ENCODE measurements at regions not wholly inside any gene's neighbourhood (a gene's known extent, or its start where the extent isn't known, plus 50 kb on each side); places are given as distances from the start of the nearest gene placed in this dataset.

- H3K4me3 ChIP-seq (ENCODE audit: low read length in 2 of 2): no peak overlapping the region
- intact Hi-C loops (cut with DNase I): no loop called here
- DNase-seq (no peak), ATAC-seq (ENCODE audit: low FRiP score) (no peak)
- WGBS, 2 donors: 91 to 94% methylated on average over 2 of the region's 2 CpGs
- H3K4me1 ChIP-seq (ENCODE audit: control insufficient read depth in 1 of 2, insufficient read depth in 2 of 2, low read length in 2 of 2): no peaks in the 10 kb centered on the region
- no peak overlapping the region for H3K27ac ChIP-seq (ENCODE audit: low read depth in 1 of 2, low read length in 2 of 2)
- H3K36me3 ChIP-seq (ENCODE audit: control insufficient read depth in 1 of 2, insufficient read depth in 2 of 2, low read length in 1 of 2): no peaks in the 10 kb centered on the region
- H3K9me3 ChIP-seq (ENCODE audit: control insufficient read depth, low read length): peaks cover 2% of the 10 kb centered on the region
- no peaks in the 10 kb centered on the region for H3K27me3 ChIP-seq (ENCODE audit: control insufficient read depth in 1 of 2, insufficient read depth in 2 of 2, low read length in 1 of 2)
Measured at GRCh38 chr2:138101718-138102117, 137.4 kb downstream of the HNMT start.

- Histone ChIP-seq H3K4me3 (ENCODE audit: low read length in 2 of 2) (no peak overlapping the region), H3K27ac (ENCODE audit: low read depth in 1 of 2, low read length in 2 of 2) (no peak overlapping the region), H3K9me3 (ENCODE audit: control insufficient read depth, low read length) (peaks cover 2% of the 10 kb centered on the region), H3K27me3 (ENCODE audit: control insufficient read depth in 1 of 2, insufficient read depth in 2 of 2, low read length in 1 of 2) (no peaks in the 10 kb centered on the region), H3K4me1 (ENCODE audit: control insufficient read depth in 1 of 2, insufficient read depth in 2 of 2, low read length in 2 of 2) (no peaks in the 10 kb centered on the region), H3K36me3 (ENCODE audit: control insufficient read depth in 1 of 2, insufficient read depth in 2 of 2, low read length in 1 of 2) (no peaks in the 10 kb centered on the region)
- ATAC-seq (ENCODE audit: low FRiP score) (no peak), DNase-seq (no peak)
- intact Hi-C loops (cut with DNase I): no loop called here
Measured at GRCh38 chr2:138102664-138103063, 138.4 kb downstream of the HNMT start.

DNA sequence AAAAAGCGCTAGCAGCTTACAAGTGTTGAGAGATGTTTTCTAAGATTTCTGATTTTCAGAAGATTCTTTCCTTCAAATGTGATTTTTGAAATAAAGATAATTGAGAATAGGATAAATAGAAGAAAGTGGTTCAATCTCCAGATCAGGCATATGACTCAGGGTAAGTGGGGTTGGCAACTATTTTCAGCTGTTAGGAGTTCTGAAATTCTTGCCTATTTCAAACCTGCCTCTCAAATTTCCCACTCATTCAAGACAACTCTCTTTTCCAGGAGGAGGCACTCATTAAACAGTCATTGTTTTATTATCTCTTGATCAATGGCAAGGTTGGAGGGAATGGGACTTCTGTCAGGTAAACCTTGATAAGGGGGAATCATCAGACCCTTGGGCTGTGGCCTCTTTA is 138.9 kb downstream of the HNMT start:
- no peaks in the 10 kb centered on the region for H3K36me3 ChIP-seq (ENCODE audit: control insufficient read depth in 1 of 2, insufficient read depth in 2 of 2, low read length in 1 of 2)
- H3K4me3 ChIP-seq (ENCODE audit: low read length in 2 of 2): no peak overlapping the region
- intact Hi-C loops (cut with DNase I): no loop called here
- 97 to 100% methylated on average over 1 of the region's 1 CpG for WGBS, 2 donors
- ATAC-seq (ENCODE audit: low FRiP score) (no peak), DNase-seq (no peak)
- H3K4me1 ChIP-seq (ENCODE audit: control insufficient read depth in 1 of 2, insufficient read depth in 2 of 2, low read length in 2 of 2): no peaks in the 10 kb centered on the region
- H3K27ac ChIP-seq (ENCODE audit: low read depth in 1 of 2, low read length in 2 of 2): no peak overlapping the region
- H3K27me3 ChIP-seq (ENCODE audit: control insufficient read depth in 1 of 2, insufficient read depth in 2 of 2, low read length in 1 of 2): no peaks in the 10 kb centered on the region
- peaks cover 2% of the 10 kb centered on the region for H3K9me3 ChIP-seq (ENCODE audit: control insufficient read depth, low read length)

GRCh38 chr2:138104071-138104470 is 139.8 kb downstream of the HNMT start:
- Histone ChIP-seq H3K4me3 (ENCODE audit: low read length in 2 of 2) (no peak overlapping the region), H3K27me3 (ENCODE audit: control insufficient read depth in 1 of 2, insufficient read depth in 2 of 2, low read length in 1 of 2) (no peaks in the 10 kb centered on the region), H3K27ac (ENCODE audit: low read depth in 1 of 2, low read length in 2 of 2) (no peak overlapping the region), H3K9me3 (ENCODE audit: control insufficient read depth, low read length) (peaks cover 2% of the 10 kb centered on the region), H3K36me3 (ENCODE audit: control insufficient read depth in 1 of 2, insufficient read depth in 2 of 2, low read length in 1 of 2) (no peaks in the 10 kb centered on the region), H3K4me1 (ENCODE audit: control insufficient read depth in 1 of 2, insufficient read depth in 2 of 2, low read length in 2 of 2) (no peaks in the 10 kb centered on the region)
- intact Hi-C loops (cut with DNase I): no loop called here
- DNase-seq (no peak), ATAC-seq (ENCODE audit: low FRiP score) (no peak)
- WGBS, 2 donors: 97 to 99% methylated on average over 1 of the region's 1 CpG

DNA sequence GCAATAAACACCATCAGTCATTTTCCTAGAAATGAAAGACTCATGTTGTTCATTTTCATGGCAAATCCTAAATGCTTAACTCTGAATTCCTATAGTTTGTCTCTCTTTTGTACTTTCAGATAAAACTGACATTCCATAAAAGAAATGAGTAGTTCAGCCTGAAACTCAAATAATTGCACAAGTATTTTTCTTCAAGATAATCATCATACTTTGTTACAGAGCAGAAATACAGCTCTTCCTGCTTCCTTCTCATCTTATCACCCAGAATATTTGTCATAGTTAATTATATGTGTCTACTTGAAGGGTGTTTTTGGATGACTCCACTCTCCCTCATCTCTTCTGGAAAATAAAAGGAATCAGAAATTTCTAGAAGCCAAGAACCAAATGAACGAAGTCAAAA is 141.1 kb downstream of the HNMT start:
- Histone ChIP-seq H3K4me3 (ENCODE audit: low read length in 2 of 2) (no peak overlapping the region), H3K27ac (ENCODE audit: low read depth in 1 of 2, low read length in 2 of 2) (no peak overlapping the region), H3K36me3 (ENCODE audit: control insufficient read depth in 1 of 2, insufficient read depth in 2 of 2, low read length in 1 of 2) (no peaks in the 10 kb centered on the region), H3K9me3 (ENCODE audit: control insufficient read depth, low read length) (no peaks in the 10 kb centered on the region), H3K4me1 (ENCODE audit: control insufficient read depth in 1 of 2, insufficient read depth in 2 of 2, low read length in 2 of 2) (no peaks in the 10 kb centered on the region), H3K27me3 (ENCODE audit: control insufficient read depth in 1 of 2, insufficient read depth in 2 of 2, low read length in 1 of 2) (no peaks in the 10 kb centered on the region)
- WGBS, 2 donors: 77% methylated on average over 1 of the region's 1 CpG
- ATAC-seq (ENCODE audit: low FRiP score) (no peak), DNase-seq (no peak)
- intact Hi-C loops (cut with DNase I): no loop called here

DNA sequence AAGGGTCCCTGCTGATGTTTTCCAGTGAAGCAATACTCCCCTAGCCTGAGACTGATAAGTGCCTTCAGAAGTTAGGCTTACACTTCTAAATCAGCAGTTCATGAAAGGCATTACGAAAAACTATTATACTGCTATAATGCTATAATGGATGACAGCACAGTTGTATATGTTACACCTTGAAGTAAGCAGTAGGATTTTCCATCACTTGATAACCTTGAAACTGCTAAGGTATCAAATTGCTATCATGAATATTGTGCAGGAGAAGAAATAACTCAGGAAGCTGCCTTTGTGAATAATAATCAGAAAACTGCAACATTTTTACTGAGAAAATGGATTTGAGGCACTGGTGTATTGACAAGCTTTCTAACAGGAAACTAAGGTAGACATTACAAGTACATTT is 142.3 kb downstream of the HNMT start:
- no peak overlapping the region for H3K27ac ChIP-seq (ENCODE audit: low read depth in 1 of 2, low read length in 2 of 2)
- no peaks in the 10 kb centered on the region for H3K9me3 ChIP-seq (ENCODE audit: control insufficient read depth, low read length)
- no peaks in the 10 kb centered on the region for H3K27me3 ChIP-seq (ENCODE audit: control insufficient read depth in 1 of 2, insufficient read depth in 2 of 2, low read length in 1 of 2)
- DNase-seq: no peak
- no peak for ATAC-seq (ENCODE audit: low FRiP score)
- WGBS, 2 donors: 46 to 100% methylated on average over 1 of the region's 1 CpG
- no peaks in the 10 kb centered on the region for H3K4me1 ChIP-seq (ENCODE audit: control insufficient read depth in 1 of 2, insufficient read depth in 2 of 2, low read length in 2 of 2)
- intact Hi-C loops (cut with DNase I): no loop called here
- H3K4me3 ChIP-seq (ENCODE audit: low read length in 2 of 2): no peak overlapping the region
- no peaks in the 10 kb centered on the region for H3K36me3 ChIP-seq (ENCODE audit: control insufficient read depth in 1 of 2, insufficient read depth in 2 of 2, low read length in 1 of 2)

DNA sequence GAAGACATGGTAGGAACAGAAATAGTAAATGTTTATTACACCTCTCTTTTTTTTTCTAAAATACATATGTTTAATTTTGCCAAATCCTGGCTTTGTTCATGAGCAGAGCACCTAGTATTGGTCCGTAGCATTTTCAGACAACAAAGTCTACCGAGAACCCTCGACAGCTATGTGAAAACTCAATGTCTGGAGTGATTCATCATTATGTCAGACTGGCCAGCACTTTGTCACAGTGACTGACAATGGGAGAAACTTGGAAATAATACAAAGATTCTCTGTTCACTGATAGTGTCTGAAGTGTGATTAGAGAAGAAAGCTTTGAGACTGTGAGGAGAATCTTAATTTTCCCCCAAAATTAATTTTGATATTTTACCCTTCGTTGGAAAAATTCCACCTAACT is 143.0 kb downstream of the HNMT start:
- Histone ChIP-seq H3K4me1 (ENCODE audit: control insufficient read depth in 1 of 2, insufficient read depth in 2 of 2, low read length in 2 of 2) (no peaks in the 10 kb centered on the region), H3K36me3 (ENCODE audit: control insufficient read depth in 1 of 2, insufficient read depth in 2 of 2, low read length in 1 of 2) (no peaks in the 10 kb centered on the region), H3K27me3 (ENCODE audit: control insufficient read depth in 1 of 2, insufficient read depth in 2 of 2, low read length in 1 of 2) (no peaks in the 10 kb centered on the region), H3K27ac (ENCODE audit: low read depth in 1 of 2, low read length in 2 of 2) (no peak overlapping the region), H3K4me3 (ENCODE audit: low read length in 2 of 2) (no peak overlapping the region), H3K9me3 (ENCODE audit: control insufficient read depth, low read length) (no peaks in the 10 kb centered on the region)
- DNase-seq: no peak
- intact Hi-C loops (cut with DNase I): no loop called here
- no peak for ATAC-seq (ENCODE audit: low FRiP score)
- 33 to 37% methylated on average over 4 of the region's 4 CpGs for WGBS, 2 donors

GRCh38 chr2:138110453-138111083 is 146.3 kb downstream of the HNMT start:
- no peaks in the 10 kb centered on the region for H3K9me3 ChIP-seq (ENCODE audit: control insufficient read depth, low read length)
- no peaks in the 10 kb centered on the region for H3K27me3 ChIP-seq (ENCODE audit: control insufficient read depth in 1 of 2, insufficient read depth in 2 of 2, low read length in 1 of 2)
- WGBS, 2 donors: 88 to 91% methylated on average over 2 of the region's 2 CpGs
- intact Hi-C loops (cut with DNase I): no loop called here
- no peaks in the 10 kb centered on the region for H3K4me1 ChIP-seq (ENCODE audit: control insufficient read depth in 1 of 2, insufficient read depth in 2 of 2, low read length in 2 of 2)
- DNase-seq: no peak
- no peak overlapping the region for H3K4me3 ChIP-seq (ENCODE audit: low read length in 2 of 2)
- ATAC-seq (ENCODE audit: low FRiP score): no peak
- no peak overlapping the region for H3K27ac ChIP-seq (ENCODE audit: low read depth in 1 of 2, low read length in 2 of 2)
- H3K36me3 ChIP-seq (ENCODE audit: control insufficient read depth in 1 of 2, insufficient read depth in 2 of 2, low read length in 1 of 2): no peaks in the 10 kb centered on the region

DNA sequence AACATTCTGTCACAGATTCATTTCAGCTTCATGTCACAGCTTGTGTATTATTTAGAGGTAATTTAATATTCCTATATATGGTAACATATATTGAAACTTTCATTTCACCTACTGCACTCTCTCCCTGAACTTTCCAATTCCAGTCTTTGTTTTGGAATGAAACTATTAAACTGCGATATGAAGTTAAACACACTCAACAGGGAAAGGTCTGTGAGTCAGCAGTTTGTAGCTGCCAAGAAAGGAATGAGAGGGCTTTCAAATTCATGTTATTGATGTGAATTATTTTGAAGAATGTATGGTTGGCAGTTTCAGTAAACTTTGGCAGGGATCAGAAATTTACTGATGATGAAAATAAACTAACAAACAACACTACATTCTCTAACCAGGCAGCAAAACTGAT is 148.3 kb downstream of the HNMT start:
- no peak for ATAC-seq (ENCODE audit: low FRiP score)
- Histone ChIP-seq H3K4me3 (ENCODE audit: low read length in 2 of 2) (no peak overlapping the region), H3K27me3 (ENCODE audit: control insufficient read depth in 1 of 2, insufficient read depth in 2 of 2, low read length in 1 of 2) (no peaks in the 10 kb centered on the region), H3K9me3 (ENCODE audit: control insufficient read depth, low read length) (no peaks in the 10 kb centered on the region), H3K27ac (ENCODE audit: low read depth in 1 of 2, low read length in 2 of 2) (no peak overlapping the region), H3K36me3 (ENCODE audit: control insufficient read depth in 1 of 2, insufficient read depth in 2 of 2, low read length in 1 of 2) (no peaks in the 10 kb centered on the region), H3K4me1 (ENCODE audit: control insufficient read depth in 1 of 2, insufficient read depth in 2 of 2, low read length in 2 of 2) (no peaks in the 10 kb centered on the region)
- 11 to 25% methylated on average over 1 of the region's 1 CpG for WGBS, 2 donors
- intact Hi-C loops (cut with DNase I): no loop called here
- DNase-seq: no peak
